Caco-2 (cell line): ENCODE measurements at regions not wholly inside any gene's neighbourhood (a gene's known extent, or its start where the extent isn't known, plus 50 kb on each side); places are given as distances from the start of the nearest gene placed in this dataset.
"Not testable (repeated sequence)": the region's sequence is repeated elsewhere in the genome, so short reads cannot be mapped to it uniquely, and the experiment has no call there.

ENCODE experiments used
- BruUV-seq: library from RNA; stranded (reverse); fragments of 400-500 nt; replicated peaks from 2 replicates; lab custom pipeline; 2021; lab: Mats Ljungman, UMichigan
- CTCF ChIA-PET: fragments of 300-600 bp; sonication (Branson Sonifier 250); formaldehyde crosslinking; loops from one replicate; lab custom pipeline; 2022; ENCODE audit warnings: antibody characterized with exemption; lab: Charles Lee
- POLR2A ChIA-PET: fragments of 300-600 bp; sonication (Branson Sonifier 250); formaldehyde crosslinking; loops from one replicate; lab custom pipeline; 2022; ENCODE audit warnings: antibody characterized with exemption; lab: Charles Lee
- DNase-seq, 2 experiments: peaks; one replicate each; pipeline versions ENCODE4 v3.0.0 to v3.0.0-alpha.2; 2020 to 2022
- H3K27me3 ChIP-seq: replicated peaks from 2 replicates; pipeline ENCODE4 v1.6.0; 2011; ENCODE audit warnings: low read length; ENCODE audit not compliant: control insufficient read depth, insufficient read depth
- H3K36me3 ChIP-seq: 2 replicates; pipeline ENCODE4 v1.5.1; 2011; ENCODE audit warnings: low read length; ENCODE audit not compliant: control insufficient read depth, insufficient read depth
- H3K4me1 ChIP-seq: fragments of 250-450 bp; sonication (Bioruptor Pico); 2 replicates; pipeline ENCODE4 v1.5.1; 2020; ENCODE audit warnings: mild to moderate bottlenecking
- H3K4me3 ChIP-seq: 2 replicates; pipeline ENCODE4 v1.5.1; 2011; ENCODE audit warnings: low read depth, mild to moderate bottlenecking, control low read depth, low read length
- H3K9me3 ChIP-seq: fragments of 250-450 bp; sonication (Bioruptor Pico); 2 replicates; pipeline ENCODE4 v1.5.1; 2020; ENCODE audit warnings: mild to moderate bottlenecking, moderate library complexity
- H3K27ac Mint-ChIP-seq: one replicate; pipeline ENCODE4 v1.8.0; 2022; ENCODE audit warnings: mixed read lengths; ENCODE audit not compliant: unreplicated experiment
- H3K27me3 Mint-ChIP-seq: one replicate; pipeline ENCODE4 v1.8.0; 2022; ENCODE audit warnings: mixed read lengths; ENCODE audit not compliant: insufficient read depth, unreplicated experiment
- H3K36me3 Mint-ChIP-seq: one replicate; pipeline ENCODE4 v1.8.0; 2022; ENCODE audit warnings: mild to moderate bottlenecking, mixed read lengths; ENCODE audit not compliant: insufficient read depth, unreplicated experiment
- H3K4me1 Mint-ChIP-seq: one replicate; pipeline ENCODE4 v1.8.0; 2022; ENCODE audit warnings: low read depth, mixed read lengths; ENCODE audit not compliant: unreplicated experiment
- H3K4me3 Mint-ChIP-seq: one replicate; pipeline ENCODE4 v1.8.0; 2022; ENCODE audit warnings: mild to moderate bottlenecking, moderate library complexity, mixed read lengths; ENCODE audit not compliant: unreplicated experiment
- H3K9me3 Mint-ChIP-seq: one replicate; pipeline ENCODE4 v1.8.0; 2022; ENCODE audit warnings: mixed read lengths; ENCODE audit not compliant: unreplicated experiment
- CTCF ChIP-seq, 2 experiments: fragments of 200-600 bp in 1 of 2; IDR thresholded peaks; 1 replicate in 1 of 2; 2 replicates in 1 of 2; pipeline versions ENCODE4 v1.5.1 to v1.8.0; 2011 to 2022; ENCODE audit warnings: antibody characterized with exemption in 1 of 2, control low read depth in 1 of 2, inconsistent platforms in 1 of 2, low read depth in 1 of 2, low read length in 1 of 2, mild to moderate bottlenecking in 1 of 2, moderate library complexity in 1 of 2; ENCODE audit not compliant: insufficient read depth in 1 of 2, severe bottlenecking in 1 of 2, unreplicated experiment in 1 of 2
- intact Hi-C: fragments of 100-400 bp; cut with micrococcal nuclease; formaldehyde crosslinking; loops from one replicate; pipeline ENCODE4 v1.10.0; 2022; ENCODE audit not compliant: unreplicated experiment

- CTCF ChIA-PET, H3K9me3 Mint-ChIP-seq, H3K27me3 Mint-ChIP-seq: not testable (repeated sequence)
Measured at GRCh38 chr2:131631648-131632047, 104.0 kb downstream of the CCDC74A start.

DNA sequence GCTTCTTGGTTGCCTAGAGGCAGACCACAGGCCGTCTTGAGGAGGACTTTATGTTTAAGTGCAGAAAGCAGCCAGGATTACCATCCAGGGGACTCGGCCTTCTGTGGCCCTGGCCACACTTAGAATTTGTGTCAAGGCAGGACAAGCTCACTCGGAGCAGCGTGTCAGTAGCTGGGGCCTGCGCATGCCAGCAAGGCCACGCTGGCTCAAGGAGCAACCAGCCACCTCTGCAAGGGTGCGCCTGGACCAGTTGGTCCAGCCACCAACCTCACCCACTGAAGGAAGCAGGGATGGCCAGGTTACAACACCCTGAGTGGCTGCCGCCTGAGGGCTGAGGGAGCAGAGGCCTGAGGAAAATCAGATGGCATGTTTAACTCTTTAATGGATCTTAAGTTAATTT is 105.7 kb downstream of the CCDC74A start:
- DNase-seq, H3K36me3 ChIP-seq, H3K27me3 Mint-ChIP-seq, H3K9me3 ChIP-seq, H3K27me3 ChIP-seq, H3K4me1 Mint-ChIP-seq, POLR2A ChIA-PET, H3K9me3 Mint-ChIP-seq, H3K4me3 Mint-ChIP-seq, H3K36me3 Mint-ChIP-seq, H3K27ac Mint-ChIP-seq, H3K4me3 ChIP-seq, CTCF ChIA-PET, BruUV-seq, H3K4me1 ChIP-seq, intact Hi-C loops: not testable (repeated sequence)

More at GRCh38 chr2:131631648-131632047, 104.0 kb downstream of the CCDC74A start:
- H3K36me3 ChIP-seq, H3K4me3 Mint-ChIP-seq, H3K27me3 ChIP-seq, H3K4me1 Mint-ChIP-seq, H3K36me3 Mint-ChIP-seq, H3K4me3 ChIP-seq, DNase-seq, POLR2A ChIA-PET, H3K9me3 ChIP-seq, H3K27ac Mint-ChIP-seq, BruUV-seq, H3K4me1 ChIP-seq, intact Hi-C loops: not testable (repeated sequence)

DNA sequence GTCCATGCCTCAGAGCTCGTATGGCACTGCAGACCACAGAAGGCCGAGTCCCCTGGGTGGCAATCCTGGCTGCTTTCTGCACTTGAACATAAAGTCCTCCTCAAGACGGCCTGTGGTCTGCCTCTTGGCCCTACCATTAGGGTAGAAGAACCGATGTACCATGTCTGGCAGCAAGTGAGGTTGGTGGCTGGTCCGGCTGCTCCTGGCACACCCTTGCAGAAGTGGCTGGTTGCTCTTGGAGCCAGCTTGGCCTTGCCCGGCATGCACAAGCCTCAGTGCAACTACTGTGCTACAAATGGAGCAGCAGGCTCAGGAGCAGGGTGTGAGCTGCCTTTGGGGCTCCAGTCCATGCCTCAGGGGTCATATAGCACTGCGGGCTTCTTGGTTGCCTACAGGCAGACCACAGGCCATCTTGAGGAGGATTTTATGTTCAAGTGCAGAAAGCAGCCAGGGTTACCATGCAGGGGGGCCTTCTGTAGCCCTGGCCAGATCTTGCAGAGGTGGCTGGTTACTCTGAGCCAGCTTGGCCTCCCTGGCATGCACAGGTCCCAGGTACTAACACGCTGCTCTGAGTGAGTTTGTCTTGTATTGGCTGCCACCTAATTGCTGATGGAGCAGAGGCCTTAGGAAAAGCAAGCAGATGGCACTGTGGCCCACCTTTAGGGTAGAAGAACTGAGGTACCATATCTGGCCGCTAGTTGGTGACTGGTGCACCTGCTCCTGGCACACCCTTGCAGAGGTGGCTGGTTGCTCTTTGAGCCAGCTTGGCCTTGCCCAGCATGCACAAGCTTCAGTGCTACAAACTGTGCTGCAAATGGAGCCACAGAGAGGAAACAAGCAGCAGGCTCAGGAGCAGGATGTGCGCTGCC is 106.4 kb downstream of the CCDC74A start:
- DNase-seq, intact Hi-C loops: not testable (repeated sequence)

More for the DNA sequence above, 106.4 kb downstream of the CCDC74A start:
- H3K36me3 ChIP-seq, H3K9me3 Mint-ChIP-seq, H3K4me3 Mint-ChIP-seq, CTCF ChIA-PET, H3K4me1 Mint-ChIP-seq, H3K36me3 Mint-ChIP-seq, H3K4me3 ChIP-seq, H3K9me3 ChIP-seq, H3K27ac Mint-ChIP-seq, H3K27me3 ChIP-seq, H3K27me3 Mint-ChIP-seq, BruUV-seq, H3K4me1 ChIP-seq, POLR2A ChIA-PET: not testable (repeated sequence)
- peak in 1 of 2 experiments; percentile 27 for TF ChIP-seq CTCF (IDR thresholded peaks at IDR 0.05; ENCODE audit: insufficient read depth in 1 of 2, low read depth in 1 of 2, low read length in 1 of 2, severe bottlenecking in 1 of 2, unreplicated experiment in 1 of 2)
